HepG2 (cell line): ENCODE measurements at regions not wholly inside any gene's neighbourhood (a gene's known extent, or its start where the extent isn't known, plus 50 kb on each side); places are given as distances from the start of the nearest gene placed in this dataset.

Experiments used
- ATAC-seq: fragments of 200-7000 bp; cut with Tn5 transposase; 3 replicates; pipeline ENCODE4 v1.9.1; 2020; ENCODE audit warnings: mild to moderate bottlenecking, moderate library complexity
- BruUV-seq: library from RNA; stranded (reverse); fragments of 400-500 nt; replicated peaks from 2 replicates; lab custom pipeline; 2021; lab: Mats Ljungman, UMichigan
- CTCF ChIA-PET: fragments of 300-600 bp; formaldehyde crosslinking; extraction: SDS; loops from one replicate; lab custom pipeline; 2021; ENCODE audit warnings: low total read pairs, inconsistent platforms, low intra/inter-chr PET ratio; lab: Yijun Ruan, JAX
- POLR2A ChIA-PET: fragments of 350-600 bp; sonication (Branson Sonifier 250); formaldehyde crosslinking; loops from one replicate; lab custom pipeline; 2020; ENCODE audit warnings: antibody characterized with exemption, inconsistent platforms; lab: Yijun Ruan, JAX
- DNase-seq: peaks from one replicate; pipeline ENCODE4 v3.0.0-alpha.2; 2015; ENCODE audit warnings: low spot score
- FAIRE-seq: peaks from 3 replicates; lab custom pipeline; 2011; peaks lifted over from hg19 to GRCh38; lab: Jason Lieb, UNC
- H2AFZ ChIP-seq: one replicate; pipeline ENCODE4 v1.6.1; 2011; ENCODE audit warnings: low read length, inconsistent platforms
- H3K27ac ChIP-seq: fragments of 300-600 bp; 3 replicates; pipeline ENCODE4 v1.8.0; 2011; ENCODE audit warnings: mixed run types, mild to moderate bottlenecking, mixed read lengths, low read length, inconsistent platforms; ENCODE audit not compliant: insufficient read depth; ENCODE audit errors: extremely low read length
- H3K27me3 ChIP-seq, 2 experiments: fragments of 200-600 bp in 1 of 2; 2 replicates in 1 of 2; 3 replicates in 1 of 2; pipeline versions ENCODE4 v1.6.0 to v1.8.0; 2011; ENCODE audit warnings: low read length in 2 of 2, mild to moderate bottlenecking in 2 of 2, moderate library complexity in 2 of 2, inconsistent platforms in 1 of 2; ENCODE audit not compliant: insufficient read depth in 2 of 2, control insufficient read depth in 1 of 2
- H3K36me3 ChIP-seq, 2 experiments: fragments of 200-600 bp in 1 of 2; replicated peaks in 1 of 2; 2 replicates in 1 of 2; 3 replicates in 1 of 2; pipeline versions ENCODE4 v1.5.1 to v1.8.0; 2011; ENCODE audit warnings: low read length in 2 of 2, inconsistent platforms in 1 of 2; ENCODE audit not compliant: insufficient read depth in 2 of 2, control insufficient read depth in 1 of 2
- H3K4me1 ChIP-seq: 2 replicates; pipeline ENCODE4 v1.5.1; 2012; ENCODE audit warnings: low read length, inconsistent platforms; ENCODE audit not compliant: insufficient read depth
- H3K4me2 ChIP-seq: 2 replicates; pipeline ENCODE4 v1.6.0; 2011; ENCODE audit warnings: low read depth, low read length, inconsistent platforms
- H3K4me3 ChIP-seq, 3 experiments: fragments of 200-600 bp in 1 of 3; sonication (generic), shearing (Covaris generic) in 1 of 3; replicated peaks in 1 of 3; 2 replicates each; pipeline ENCODE4 v1.5.1; 2011 to 2016; ENCODE audit warnings: low read length in 3 of 3, inconsistent platforms in 2 of 3, low read depth in 2 of 3, mild to moderate bottlenecking in 2 of 3, control low read depth in 1 of 3, mixed read lengths in 1 of 3; ENCODE audit not compliant: insufficient read depth in 1 of 3
- H3K79me2 ChIP-seq: one replicate; pipeline ENCODE4 v1.6.1; 2011; ENCODE audit warnings: low read length, inconsistent platforms; ENCODE audit not compliant: insufficient read depth
- H3K9ac ChIP-seq: 2 replicates; pipeline ENCODE4 v1.6.0; 2011; ENCODE audit warnings: mild to moderate bottlenecking, low read depth, low read length, inconsistent platforms; ENCODE audit not compliant: insufficient read depth
- H3K9me3 ChIP-seq: 2 replicates; pipeline ENCODE4 v1.5.1; 2012; ENCODE audit warnings: mild to moderate bottlenecking, low read length
- H4K20me1 ChIP-seq: 2 replicates; pipeline ENCODE4 v1.6.0; 2011; ENCODE audit warnings: inconsistent platforms, mild to moderate bottlenecking, low read length, moderate library complexity; ENCODE audit not compliant: insufficient read depth
- BCL6 ChIP-seq: IDR thresholded peaks from 2 replicates; pipeline ENCODE4 v1.6.1; 2016; ENCODE audit warnings: missing genetic modification reagents, missing compliant biosample characterization
- FIP1L1 ChIP-seq: fragments of 200-400 bp; formaldehyde crosslinking; IDR thresholded peaks from 2 replicates; pipeline ENCODE4 v1.6.1; 2018; ENCODE audit warnings: low read depth, mild to moderate bottlenecking, low read length, moderate library complexity, borderline replicate concordance; ENCODE audit not compliant: insufficient read depth
- HOXA9 ChIP-seq: sonication (generic); formaldehyde crosslinking; IDR thresholded peaks from 2 replicates; pipeline ENCODE4 v1.8.1; 2022; ENCODE audit warnings: missing genetic modification reagents, mild to moderate bottlenecking, moderate library complexity, borderline replicate concordance
- KLF16 ChIP-seq, 2 experiments: sonication (generic) in 1 of 2; formaldehyde crosslinking in 1 of 2; IDR thresholded peaks; 2 replicates each; pipeline versions ENCODE4 v1.6.1 to v1.8.0; 2016 to 2023; ENCODE audit warnings: missing genetic modification reagents in 2 of 2, missing compliant biosample characterization in 1 of 2
- MTA3 ChIP-seq: sonication (generic); formaldehyde crosslinking; IDR thresholded peaks from 2 replicates; pipeline ENCODE4 v1.4.0; 2020; ENCODE audit warnings: missing genetic modification reagents
- PAWR ChIP-seq: sonication (generic); formaldehyde crosslinking; IDR thresholded peaks from 2 replicates; pipeline ENCODE4 v1.4.0; 2020; ENCODE audit warnings: missing genetic modification reagents, mild to moderate bottlenecking, borderline replicate concordance
- SSRP1 ChIP-seq: IDR thresholded peaks from 2 replicates; pipeline ENCODE4 v1.6.1; 2016; ENCODE audit warnings: control low read depth
- XBP1 ChIP-seq: sonication (generic); formaldehyde crosslinking; IDR thresholded peaks from 2 replicates; pipeline ENCODE4 v1.5.0; 2020; ENCODE audit warnings: missing genetic modification reagents
- ZNF232 ChIP-seq: sonication (generic); formaldehyde crosslinking; IDR thresholded peaks from 2 replicates; pipeline ENCODE4 v1.4.0; 2020; ENCODE audit warnings: missing genetic modification reagents, borderline replicate concordance
- ZNF33A ChIP-seq: sonication (generic); formaldehyde crosslinking; IDR thresholded peaks from 2 replicates; pipeline ENCODE4 v1.5.1; 2020; ENCODE audit warnings: missing genetic modification reagents, mild to moderate bottlenecking, moderate library complexity, borderline replicate concordance
- ZNF367 ChIP-seq: sonication (generic); formaldehyde crosslinking; IDR thresholded peaks from 2 replicates; pipeline ENCODE4 v1.4.0; 2020; ENCODE audit warnings: missing genetic modification reagents, borderline replicate concordance
- ZNF589 ChIP-seq: sonication (generic); formaldehyde crosslinking; conservative IDR thresholded peaks from 2 replicates; pipeline ENCODE4 v1.8.0; 2022; ENCODE audit warnings: mild to moderate bottlenecking, moderate library complexity, missing genetic modification reagents
- ZSCAN20 ChIP-seq: sonication (generic); formaldehyde crosslinking; IDR thresholded peaks from 2 replicates; pipeline ENCODE4 v1.4.0; 2020; ENCODE audit warnings: missing genetic modification reagents, mild to moderate bottlenecking, borderline replicate concordance
- WGBS: methylation state at CpG from one replicate; pipeline ENCODE4 v1.1.6; 2017; ENCODE audit warnings: low lambda C conversion rate; 5-methylcytosine and 5-hydroxymethylcytosine counted together
- in situ Hi-C: cut with HindIII; loops from 2 replicates; pipeline ENCODE4 v1.10.0; 2017; ENCODE audit warnings: low pct_unique_long_range_greater_than_20kb; ENCODE audit not compliant: extremely low pct_ligation_motif_present
- intact Hi-C: fragments of 100-400 bp; cut with micrococcal nuclease; formaldehyde crosslinking; loops from one replicate; pipeline ENCODE4 v1.10.0; 2022; ENCODE audit not compliant: unreplicated experiment
- TF ChIP-seq, protein P1 (sequence below): sonication (generic); formaldehyde crosslinking; IDR thresholded peaks from 2 replicates; pipeline ENCODE4 v1.5.0; 2020; ENCODE audit warnings: mild to moderate bottlenecking, missing genetic modification reagents, borderline replicate concordance
- TF ChIP-seq, protein P2 (sequence below): IDR thresholded peaks from 2 replicates; pipeline ENCODE4 v1.6.1; 2012; ENCODE audit warnings: low read length, improper control_type of control experiment
- TF ChIP-seq, protein P3 (sequence below): fragments of 450-650 bp; IDR thresholded peaks from 2 replicates; pipeline ENCODE4 v1.6.1; 2016

DNA sequence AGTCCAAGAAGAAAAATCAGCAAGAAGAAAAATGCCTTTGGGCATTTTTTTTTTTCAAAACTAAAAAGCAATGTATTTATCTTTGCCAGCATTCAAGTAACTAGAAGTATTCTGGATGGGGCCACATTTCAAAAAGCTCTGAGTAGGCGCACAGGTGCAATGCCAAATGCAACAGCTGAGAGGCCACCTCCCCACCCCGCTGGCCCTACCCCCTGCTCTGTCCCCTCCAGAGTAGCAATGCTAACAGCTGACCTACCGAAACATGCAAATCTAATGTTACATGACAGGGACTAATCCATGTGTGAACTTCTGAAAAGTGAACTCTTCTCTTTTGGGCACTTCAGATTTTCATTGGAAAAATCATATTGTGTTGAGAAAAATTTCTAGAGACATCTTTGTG, 153.7 kb upstream of the SLC38A2 start:
- Histone ChIP-seq H3K79me2 (peaks cover 2% of the 10 kb centered on the region), H3K9ac (no peak overlapping the region), H3K4me2 (no peak overlapping the region), H3K27ac (no peak overlapping the region), H3K9me3 (0 out of 2 replicates have a peak, but pooled peaks cover 5% of the 10 kb centered on the region), H3K27me3 (no peaks in the 10 kb centered on the region), H4K20me1 (no peaks in the 10 kb centered on the region), H3K4me1 (peaks cover 55% of the 10 kb centered on the region), H2AFZ (no peak overlapping the region), H3K4me3 (no peak overlapping the region), H3K36me3 (no peaks in the 10 kb centered on the region)
- TF ChIP-seq, protein P1, sequence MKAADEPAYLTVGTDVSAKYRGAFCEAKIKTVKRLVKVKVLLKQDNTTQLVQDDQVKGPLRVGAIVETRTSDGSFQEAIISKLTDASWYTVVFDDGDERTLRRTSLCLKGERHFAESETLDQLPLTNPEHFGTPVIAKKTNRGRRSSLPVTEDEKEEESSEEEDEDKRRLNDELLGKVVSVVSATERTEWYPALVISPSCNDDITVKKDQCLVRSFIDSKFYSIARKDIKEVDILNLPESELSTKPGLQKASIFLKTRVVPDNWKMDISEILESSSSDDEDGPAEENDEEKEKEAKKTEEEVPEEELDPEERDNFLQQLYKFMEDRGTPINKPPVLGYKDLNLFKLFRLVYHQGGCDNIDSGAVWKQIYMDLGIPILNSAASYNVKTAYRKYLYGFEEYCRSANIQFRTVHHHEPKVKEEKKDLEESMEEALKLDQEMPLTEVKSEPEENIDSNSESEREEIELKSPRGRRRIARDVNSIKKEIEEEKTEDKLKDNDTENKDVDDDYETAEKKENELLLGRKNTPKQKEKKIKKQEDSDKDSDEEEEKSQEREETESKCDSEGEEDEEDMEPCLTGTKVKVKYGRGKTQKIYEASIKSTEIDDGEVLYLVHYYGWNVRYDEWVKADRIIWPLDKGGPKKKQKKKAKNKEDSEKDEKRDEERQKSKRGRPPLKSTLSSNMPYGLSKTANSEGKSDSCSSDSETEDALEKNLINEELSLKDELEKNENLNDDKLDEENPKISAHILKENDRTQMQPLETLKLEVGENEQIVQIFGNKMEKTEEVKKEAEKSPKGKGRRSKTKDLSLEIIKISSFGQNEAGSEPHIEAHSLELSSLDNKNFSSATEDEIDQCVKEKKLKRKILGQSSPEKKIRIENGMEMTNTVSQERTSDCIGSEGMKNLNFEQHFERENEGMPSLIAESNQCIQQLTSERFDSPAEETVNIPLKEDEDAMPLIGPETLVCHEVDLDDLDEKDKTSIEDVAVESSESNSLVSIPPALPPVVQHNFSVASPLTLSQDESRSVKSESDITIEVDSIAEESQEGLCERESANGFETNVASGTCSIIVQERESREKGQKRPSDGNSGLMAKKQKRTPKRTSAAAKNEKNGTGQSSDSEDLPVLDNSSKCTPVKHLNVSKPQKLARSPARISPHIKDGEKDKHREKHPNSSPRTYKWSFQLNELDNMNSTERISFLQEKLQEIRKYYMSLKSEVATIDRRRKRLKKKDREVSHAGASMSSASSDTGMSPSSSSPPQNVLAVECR (CRISPR knock-in tag), result no peak
- no peak for TF ChIP-seq ZNF232
- TF ChIP-seq MTA3 (CRISPR knock-in tag), result no peak
- TF ChIP-seq PAWR (CRISPR knock-in tag), result no peak
- no peak for TF ChIP-seq FIP1L1
- TF ChIP-seq, protein P2, sequence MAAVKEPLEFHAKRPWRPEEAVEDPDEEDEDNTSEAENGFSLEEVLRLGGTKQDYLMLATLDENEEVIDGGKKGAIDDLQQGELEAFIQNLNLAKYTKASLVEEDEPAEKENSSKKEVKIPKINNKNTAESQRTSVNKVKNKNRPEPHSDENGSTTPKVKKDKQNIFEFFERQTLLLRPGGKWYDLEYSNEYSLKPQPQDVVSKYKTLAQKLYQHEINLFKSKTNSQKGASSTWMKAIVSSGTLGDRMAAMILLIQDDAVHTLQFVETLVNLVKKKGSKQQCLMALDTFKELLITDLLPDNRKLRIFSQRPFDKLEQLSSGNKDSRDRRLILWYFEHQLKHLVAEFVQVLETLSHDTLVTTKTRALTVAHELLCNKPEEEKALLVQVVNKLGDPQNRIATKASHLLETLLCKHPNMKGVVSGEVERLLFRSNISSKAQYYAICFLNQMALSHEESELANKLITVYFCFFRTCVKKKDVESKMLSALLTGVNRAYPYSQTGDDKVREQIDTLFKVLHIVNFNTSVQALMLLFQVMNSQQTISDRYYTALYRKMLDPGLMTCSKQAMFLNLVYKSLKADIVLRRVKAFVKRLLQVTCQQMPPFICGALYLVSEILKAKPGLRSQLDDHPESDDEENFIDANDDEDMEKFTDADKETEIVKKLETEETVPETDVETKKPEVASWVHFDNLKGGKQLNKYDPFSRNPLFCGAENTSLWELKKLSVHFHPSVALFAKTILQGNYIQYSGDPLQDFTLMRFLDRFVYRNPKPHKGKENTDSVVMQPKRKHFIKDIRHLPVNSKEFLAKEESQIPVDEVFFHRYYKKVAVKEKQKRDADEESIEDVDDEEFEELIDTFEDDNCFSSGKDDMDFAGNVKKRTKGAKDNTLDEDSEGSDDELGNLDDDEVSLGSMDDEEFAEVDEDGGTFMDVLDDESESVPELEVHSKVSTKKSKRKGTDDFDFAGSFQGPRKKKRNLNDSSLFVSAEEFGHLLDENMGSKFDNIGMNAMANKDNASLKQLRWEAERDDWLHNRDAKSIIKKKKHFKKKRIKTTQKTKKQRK, result no peak
- TF ChIP-seq ZNF33A (CRISPR knock-in tag), result no peak
- TF ChIP-seq KLF16 (CRISPR knock-in tag; IDR thresholded peaks at IDR 0.05), result no peak
- TF ChIP-seq HOXA9 (CRISPR knock-in tag), result no peak
- TF ChIP-seq ZNF589, result no peak
- TF ChIP-seq BCL6, result no peak
- no peak for TF ChIP-seq ZSCAN20 (CRISPR knock-in tag)
- TF ChIP-seq ZNF367, result no peak
- TF ChIP-seq, protein P3, sequence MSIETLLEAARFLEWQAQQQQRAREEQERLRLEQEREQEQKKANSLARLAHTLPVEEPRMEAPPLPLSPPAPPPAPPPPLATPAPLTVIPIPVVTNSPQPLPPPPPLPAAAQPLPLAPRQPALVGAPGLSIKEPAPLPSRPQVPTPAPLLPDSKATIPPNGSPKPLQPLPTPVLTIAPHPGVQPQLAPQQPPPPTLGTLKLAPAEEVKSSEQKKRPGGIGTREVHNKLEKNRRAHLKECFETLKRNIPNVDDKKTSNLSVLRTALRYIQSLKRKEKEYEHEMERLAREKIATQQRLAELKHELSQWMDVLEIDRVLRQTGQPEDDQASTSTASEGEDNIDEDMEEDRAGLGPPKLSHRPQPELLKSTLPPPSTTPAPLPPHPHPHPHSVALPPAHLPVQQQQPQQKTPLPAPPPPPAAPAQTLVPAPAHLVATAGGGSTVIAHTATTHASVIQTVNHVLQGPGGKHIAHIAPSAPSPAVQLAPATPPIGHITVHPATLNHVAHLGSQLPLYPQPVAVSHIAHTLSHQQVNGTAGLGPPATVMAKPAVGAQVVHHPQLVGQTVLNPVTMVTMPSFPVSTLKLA, result no peak
- TF ChIP-seq XBP1, result no peak
- TF ChIP-seq SSRP1, result no peak
- in situ Hi-C loops (loop anchor here (10.0 kb wide), 1 partner anchor 139 kb away; no protein-coding TSS in a partner anchor), intact Hi-C loops (no loop called here)
- ChIA-PET CTCF (no interaction called here), POLR2A (no interaction called here)
- FAIRE-seq (no peak), DNase-seq (no peak), ATAC-seq (no peak)
- BruUV-seq, result no TSS peak
- 97% methylated on average over 3 of the region's 3 CpGs for WGBS
